ENCODE measurements at regions not wholly inside any gene's neighbourhood (a gene's known extent, or its start where the extent isn't known, plus 50 kb on each side); places are given as distances from the start of the nearest gene placed in this dataset.

DNA sequence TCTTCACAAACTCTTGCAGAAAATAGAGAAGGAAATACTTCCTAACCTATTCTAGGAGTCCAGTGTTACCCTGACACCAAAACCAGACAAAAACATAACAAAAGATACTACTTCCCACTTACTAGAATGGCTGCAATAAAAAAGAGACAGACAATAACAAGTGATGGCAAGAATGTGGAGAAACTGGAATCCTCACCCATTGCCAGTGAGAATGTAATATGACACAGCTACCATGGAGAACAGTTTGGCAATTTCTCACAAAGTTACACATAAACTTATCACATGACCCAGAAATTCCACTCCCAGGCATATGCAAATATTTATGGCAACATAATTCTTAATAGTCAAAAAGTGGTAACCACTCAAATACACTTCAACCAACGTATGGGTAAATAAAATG, 209.8 kb upstream of the CTAGE1 start:
- no peak overlapping the region for H3K27ac ChIP-seq (ENCODE audit: low read depth in 1 of 2, low read length in 2 of 2)
- Mint-ChIP-seq H3K4me3 (no peak overlapping the region), H3K27ac (no peak overlapping the region)

DNA sequence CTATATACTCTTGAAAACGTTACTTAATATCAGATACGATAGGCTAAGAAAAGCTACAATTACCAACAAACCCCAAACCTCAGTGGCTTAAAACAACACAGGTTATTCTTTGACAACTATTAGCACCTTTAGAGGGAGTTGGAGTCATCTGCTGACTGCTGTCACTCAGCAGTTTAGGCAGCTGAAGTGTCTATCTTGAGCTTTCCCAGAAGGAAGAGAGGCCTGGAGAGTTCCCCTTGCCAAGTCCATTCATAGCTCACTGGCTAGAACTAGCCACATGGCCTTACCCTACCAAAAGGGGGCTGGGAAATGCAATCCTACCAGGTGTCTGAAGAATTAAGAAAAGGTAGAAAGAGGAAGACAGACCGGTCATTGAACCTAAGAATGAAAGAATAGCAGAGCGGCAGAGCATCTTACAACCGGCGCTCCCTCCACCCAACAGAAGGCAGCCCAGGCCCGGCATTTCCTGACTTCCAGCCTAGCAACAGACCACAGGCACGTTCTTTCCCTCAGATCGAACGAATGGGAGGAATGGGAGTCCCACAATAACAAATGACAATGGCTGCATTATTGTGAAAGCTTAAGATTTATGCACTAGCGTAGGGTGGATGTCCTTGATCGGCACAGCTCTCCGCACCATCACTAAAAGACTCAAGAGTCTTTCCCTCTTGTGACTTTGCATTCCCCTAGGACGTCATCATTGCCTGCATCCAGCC, 211.2 kb upstream of the CTAGE1 start:
- WGBS (ENCODE audit: insufficient coverage) = 100% methylated on average over 1 of the region's 14 CpGs
- H3K4me1 Mint-ChIP-seq = no peaks in the 10 kb centered on the region
- no peaks in the 10 kb centered on the region for H4K20me1 ChIP-seq (ENCODE audit: insufficient read depth, low read length)

More for the DNA sequence above, 209.8 kb upstream of the CTAGE1 start:
- TF ChIP-seq, protein P1, sequence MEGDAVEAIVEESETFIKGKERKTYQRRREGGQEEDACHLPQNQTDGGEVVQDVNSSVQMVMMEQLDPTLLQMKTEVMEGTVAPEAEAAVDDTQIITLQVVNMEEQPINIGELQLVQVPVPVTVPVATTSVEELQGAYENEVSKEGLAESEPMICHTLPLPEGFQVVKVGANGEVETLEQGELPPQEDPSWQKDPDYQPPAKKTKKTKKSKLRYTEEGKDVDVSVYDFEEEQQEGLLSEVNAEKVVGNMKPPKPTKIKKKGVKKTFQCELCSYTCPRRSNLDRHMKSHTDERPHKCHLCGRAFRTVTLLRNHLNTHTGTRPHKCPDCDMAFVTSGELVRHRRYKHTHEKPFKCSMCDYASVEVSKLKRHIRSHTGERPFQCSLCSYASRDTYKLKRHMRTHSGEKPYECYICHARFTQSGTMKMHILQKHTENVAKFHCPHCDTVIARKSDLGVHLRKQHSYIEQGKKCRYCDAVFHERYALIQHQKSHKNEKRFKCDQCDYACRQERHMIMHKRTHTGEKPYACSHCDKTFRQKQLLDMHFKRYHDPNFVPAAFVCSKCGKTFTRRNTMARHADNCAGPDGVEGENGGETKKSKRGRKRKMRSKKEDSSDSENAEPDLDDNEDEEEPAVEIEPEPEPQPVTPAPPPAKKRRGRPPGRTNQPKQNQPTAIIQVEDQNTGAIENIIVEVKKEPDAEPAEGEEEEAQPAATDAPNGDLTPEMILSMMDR (IDR thresholded peaks at IDR 0.05) = no peak
- WGBS (ENCODE audit: insufficient coverage) = no CpG with 5 or more reads among the region's 1 CpG
- Mint-ChIP-seq H3K4me1 (no peaks in the 10 kb centered on the region), H3K27me3 (ENCODE audit: low read depth in 3 of 3) (peaks cover 0 to 3% (median 1%) of the 10 kb centered on the region in 3 donors), H3K9me3 (peaks cover 0 to 9% (median 5%) of the 10 kb centered on the region in 7 donors), H3K36me3 (no peaks in the 10 kb centered on the region)
- H3K9me3 ChIP-seq (replicated peaks in 1 of 2; ENCODE audit: control insufficient read depth in 1 of 2, insufficient read depth in 1 of 2, low read length in 2 of 2) = no peaks in the 10 kb centered on the region
- H3K4me1 ChIP-seq (ENCODE audit: control insufficient read depth in 1 of 2, insufficient read depth in 2 of 2, low read length in 2 of 2) = no peaks in the 10 kb centered on the region
- no peaks in the 10 kb centered on the region for H3K36me3 ChIP-seq (replicated peaks in 1 of 2; ENCODE audit: control insufficient read depth in 1 of 2, insufficient read depth in 2 of 2, low read length in 2 of 2)
- H3K4me3 ChIP-seq (replicated peaks in 1 of 3; ENCODE audit: low read depth in 2 of 3, low read length in 3 of 3) = no peak overlapping the region
- H3K9ac ChIP-seq (ENCODE audit: insufficient read depth, low read length, poor library complexity, severe bottlenecking) = no peak overlapping the region
- no peaks in the 10 kb centered on the region for H4K20me1 ChIP-seq (ENCODE audit: insufficient read depth, low read length)
- no peaks in the 10 kb centered on the region for H3K27me3 ChIP-seq (ENCODE audit: control insufficient read depth in 2 of 2, insufficient read depth in 2 of 2, low read length in 2 of 2)
- no peak for DNase-seq
- H3K79me2 ChIP-seq (ENCODE audit: insufficient read depth, low read length) = no peaks in the 10 kb centered on the region
- H3K4me2 ChIP-seq (replicated peaks; ENCODE audit: extremely low read depth, low read length, poor library complexity, severe bottlenecking) = no peak overlapping the region
- no peak overlapping the region for H2AFZ ChIP-seq (ENCODE audit: insufficient read depth, low read depth, low read length, poor library complexity, severe bottlenecking)
- intact Hi-C loops (cut with micrococcal nuclease) = no loop called here

More for the DNA sequence above, 211.2 kb upstream of the CTAGE1 start:
- H3K9me3 ChIP-seq (replicated peaks in 1 of 2; ENCODE audit: control insufficient read depth in 1 of 2, insufficient read depth in 1 of 2, low read length in 2 of 2) = no peaks in the 10 kb centered on the region
- H3K36me3 ChIP-seq (replicated peaks in 1 of 2; ENCODE audit: control insufficient read depth in 1 of 2, insufficient read depth in 2 of 2, low read length in 2 of 2) = no peaks in the 10 kb centered on the region
- H3K36me3 Mint-ChIP-seq = no peaks in the 10 kb centered on the region
- no peak overlapping the region for H3K4me3 Mint-ChIP-seq
- H3K4me2 ChIP-seq (replicated peaks; ENCODE audit: extremely low read depth, low read length, poor library complexity, severe bottlenecking) = no peak overlapping the region
- no peak overlapping the region for H3K4me3 ChIP-seq (replicated peaks in 1 of 3; ENCODE audit: low read depth in 2 of 3, low read length in 3 of 3)
- H3K79me2 ChIP-seq (ENCODE audit: insufficient read depth, low read length) = no peaks in the 10 kb centered on the region
- intact Hi-C loops (cut with micrococcal nuclease) = no loop called here
- no peak overlapping the region for H3K27ac Mint-ChIP-seq
- TF ChIP-seq, protein P1 (IDR thresholded peaks at IDR 0.05) = no peak
- H3K27me3 ChIP-seq (ENCODE audit: control insufficient read depth in 2 of 2, insufficient read depth in 2 of 2, low read length in 2 of 2) = no peaks in the 10 kb centered on the region
- no peak overlapping the region for H3K9ac ChIP-seq (ENCODE audit: insufficient read depth, low read length, poor library complexity, severe bottlenecking)
- no peak overlapping the region for H2AFZ ChIP-seq (ENCODE audit: insufficient read depth, low read depth, low read length, poor library complexity, severe bottlenecking)
- H3K27me3 Mint-ChIP-seq (ENCODE audit: low read depth in 3 of 3) = peaks cover 0 to 3% (median 1%) of the 10 kb centered on the region in 3 donors
- H3K4me1 ChIP-seq (ENCODE audit: control insufficient read depth in 1 of 2, insufficient read depth in 2 of 2, low read length in 2 of 2) = no peaks in the 10 kb centered on the region
- no peak overlapping the region for H3K27ac ChIP-seq (ENCODE audit: low read depth in 1 of 2, low read length in 2 of 2)
- no peak for DNase-seq
- H3K9me3 Mint-ChIP-seq = peaks cover 0 to 11% (median 4%) of the 10 kb centered on the region in 7 donors

Measured in CD14-positive monocyte (primary cell).